GM12878 (cell line): ENCODE measurements at regions not wholly inside any gene's neighbourhood (a gene's known extent, or its start where the extent isn't known, plus 50 kb on each side); places are given as distances from the start of the nearest gene placed in this dataset.

Experiments used
- ATAC-seq: fragments of 200-7000 bp; cut with Tn5 transposase; 3 replicates; pipeline ENCODE4 v1.9.1; 2020; ENCODE audit warnings: mild to moderate bottlenecking, moderate library complexity
- BruUV-seq: library from RNA; stranded (reverse); fragments of 400-500 nt; replicated peaks from 2 replicates; lab custom pipeline; 2021; lab: Mats Ljungman, UMichigan
- CTCF ChIA-PET: fragments of 300-600 bp; sonication (Branson Sonifier 250); formaldehyde crosslinking; extraction: SDS; loops from one replicate; lab custom pipeline; 2021; ENCODE audit warnings: inconsistent platforms; lab: Yijun Ruan, JAX
- POLR2A ChIA-PET: fragments of 350-600 bp; formaldehyde crosslinking; extraction: SDS; loops from one replicate; lab custom pipeline; 2021; ENCODE audit warnings: inconsistent platforms; lab: Charles Lee
- RAD21 ChIA-PET: fragments of 300-600 bp; sonication (Branson Sonifier 250); formaldehyde crosslinking; loops from one replicate; lab custom pipeline; 2023; ENCODE audit warnings: antibody characterized with exemption; ENCODE audit not compliant: unreplicated experiment; lab: Charles Lee
- SMC1A ChIA-PET: fragments of 300-600 bp; sonication (Branson Sonifier 250); formaldehyde crosslinking; loops from one replicate; lab custom pipeline; 2023; ENCODE audit not compliant: unreplicated experiment, uncharacterized antibody; lab: Charles Lee
- DNase-seq: peaks from one replicate; pipeline ENCODE4 v3.0.0-alpha.2; 2011; ENCODE audit warnings: low read depth, low spot score
- FAIRE-seq: peaks from 3 replicates; lab custom pipeline; 2011; peaks lifted over from hg19 to GRCh38; lab: Jason Lieb, UNC
- H2AFZ ChIP-seq: 2 replicates; pipeline ENCODE4 v1.6.0; 2011; ENCODE audit warnings: low read depth, low read length, control low read depth; ENCODE audit not compliant: control insufficient read depth
- H3K27ac ChIP-seq: 2 replicates; pipeline ENCODE4 v1.5.1; 2011; ENCODE audit warnings: control low read depth; ENCODE audit not compliant: control insufficient read depth, insufficient read depth
- H3K27me3 ChIP-seq, 2 experiments: replicated peaks in 1 of 2; 2 replicates each; pipeline versions ENCODE4 v1.6.0 to v1.6.1; 2011; ENCODE audit warnings: low read length in 1 of 2; ENCODE audit not compliant: control insufficient read depth in 2 of 2, insufficient read depth in 2 of 2
- H3K36me3 ChIP-seq, 2 experiments: 2 replicates each; pipeline ENCODE4 v1.5.1; 2011; ENCODE audit warnings: low read length in 1 of 2; ENCODE audit not compliant: control insufficient read depth in 2 of 2, insufficient read depth in 2 of 2
- H3K4me1 ChIP-seq: 2 replicates; pipeline ENCODE4 v1.6.1; 2011; ENCODE audit warnings: mild to moderate bottlenecking, low read length, moderate library complexity, mixed read lengths; ENCODE audit not compliant: control insufficient read depth, insufficient read depth
- H3K4me2 ChIP-seq: 2 replicates; pipeline ENCODE4 v1.6.0; 2011; ENCODE audit warnings: control low read depth; ENCODE audit not compliant: control insufficient read depth, insufficient read depth
- H3K4me3 ChIP-seq: fragments of 200-600 bp; sonication (generic); 2 replicates; pipeline ENCODE4 v1.5.1; 2016
- H3K79me2 ChIP-seq: 2 replicates; pipeline ENCODE4 v1.6.0; 2011; ENCODE audit warnings: low read length; ENCODE audit not compliant: control insufficient read depth, insufficient read depth
- H3K9ac ChIP-seq: 2 replicates; pipeline ENCODE4 v1.8.0; 2011; ENCODE audit warnings: low read length, control low read depth, mixed read lengths; ENCODE audit not compliant: control insufficient read depth, insufficient read depth
- H3K9me3 ChIP-seq: replicated peaks from 3 replicates; pipeline ENCODE4 v1.5.1; 2011; ENCODE audit warnings: mild to moderate bottlenecking, low read length; ENCODE audit not compliant: control insufficient read depth, insufficient read depth
- H4K20me1 ChIP-seq: 2 replicates; pipeline ENCODE4 v1.6.0; 2011; ENCODE audit not compliant: control insufficient read depth, insufficient read depth
- EGR1 ChIP-seq, 2 experiments: IDR thresholded peaks; 1 replicate in 1 of 2; 2 replicates in 1 of 2; pipeline ENCODE4 v1.6.1; 2011 to 2012; ENCODE audit warnings: low read depth in 2 of 2, low read length in 2 of 2, borderline replicate concordance in 1 of 2, mild to moderate bottlenecking in 1 of 2, moderate library complexity in 1 of 2
- IRF3 ChIP-seq: fragments of 450-650 bp; IDR thresholded peaks from 2 replicates; pipeline ENCODE4 v1.6.1; 2014; ENCODE audit warnings: mild to moderate bottlenecking
- IRF5 ChIP-seq: fragments of 450-650 bp; IDR thresholded peaks from 2 replicates; pipeline ENCODE4 v1.6.1; 2017; ENCODE audit warnings: borderline replicate concordance
- NFYA ChIP-seq: IDR thresholded peaks from 2 replicates; pipeline ENCODE4 v1.6.1; 2011; ENCODE audit warnings: low read depth, mild to moderate bottlenecking, low read length, improper control_type of control experiment, borderline replicate concordance
- REST ChIP-seq: IDR thresholded peaks from 2 replicates; pipeline ENCODE4 v1.6.1; 2012; ENCODE audit warnings: mild to moderate bottlenecking, low read depth, low read length
- ZBTB4 ChIP-seq: fragments of 450-650 bp; formaldehyde crosslinking; IDR thresholded peaks from 2 replicates; pipeline ENCODE4 v1.4.0; 2022; ENCODE audit warnings: mild to moderate bottlenecking, moderate library complexity
- WGBS: methylation state at CpG from one replicate; pipeline ENCODE4 v1.1.6; 2016; ENCODE audit warnings: low lambda C conversion rate; ENCODE audit not compliant: insufficient replicate concordance, insufficient coverage; ENCODE audit errors: missing lambda C conversion rate; 5-methylcytosine and 5-hydroxymethylcytosine counted together
- in situ Hi-C: fragments of 300-500 bp; cut with MboI; formaldehyde crosslinking; loops from 9 replicates; pipeline ENCODE4 v1.14.3; 2018; ENCODE audit warnings: mixed read lengths
- intact Hi-C: fragments of 100-400 bp; cut with micrococcal nuclease; formaldehyde crosslinking; loops from one replicate; pipeline ENCODE4 v1.14.2; 2022; ENCODE audit not compliant: unreplicated experiment

GRCh38 chr6:150308812-150309645 lies 59.8 kb upstream of the IYD start (continued):
- TF ChIP-seq ZBTB4, result no peak

- no peak overlapping the region for H3K9ac ChIP-seq
- RAD21 ChIA-PET, result no interaction called here
- no peaks in the 10 kb centered on the region; a peak in 1 of 4 replicates for H3K27me3 ChIP-seq
- WGBS, result 50% methylated on average over 1 of the region's 1 CpG
- H3K4me2 ChIP-seq, result no peak overlapping the region
- TF ChIP-seq EGR1 (IDR thresholded peaks at IDR 0.05; ENCODE audit: borderline replicate concordance in 1 of 2, low read depth in 2 of 2, low read length in 2 of 2), result no peak
- no peak for TF ChIP-seq NFYA
- no peak for TF ChIP-seq IRF3
- TF ChIP-seq IRF5, result no peak
- no peak for TF ChIP-seq REST
- DNase-seq, result no peak
- H3K36me3 ChIP-seq, result no peaks in the 10 kb centered on the region
- in situ Hi-C loops (no loop called here), intact Hi-C loops (no loop called here)
- SMC1A ChIA-PET, result interaction anchor here (0.5 kb wide), 1 partner anchor 537 kb away, joined by 3 read pairs; no protein-coding TSS in a partner anchor
- H2AFZ ChIP-seq, result no peak overlapping the region
- no peak overlapping the region for H3K4me3 ChIP-seq
- BruUV-seq, result no TSS peak
- no peak for FAIRE-seq
- CTCF ChIA-PET, result no interaction called here
- H3K9me3 ChIP-seq, result no peaks in the 10 kb centered on the region; the same call in 2 of the 3 replicates
- ATAC-seq, result no peak
- no peak overlapping the region for H3K27ac ChIP-seq
- POLR2A ChIA-PET, result no interaction called here
- no peaks in the 10 kb centered on the region for H3K4me1 ChIP-seq
- H4K20me1 ChIP-seq, result no peaks in the 10 kb centered on the region
- H3K79me2 ChIP-seq, result no peaks in the 10 kb centered on the region
Measured at GRCh38 chr6:150310539-150310938, 58.3 kb upstream of the IYD start.
